ENCODE measurements at regions not wholly inside any gene's neighbourhood (a gene's known extent, or its start where the extent isn't known, plus 50 kb on each side); places are given as distances from the start of the nearest gene placed in this dataset.

GRCh38 chr10:55212051-55212450 lies 411.0 kb upstream of the PCDH15 start:
- H3K4me3 Mint-ChIP-seq, result no peak overlapping the region
- no peaks in the 10 kb centered on the region for H3K9me3 Mint-ChIP-seq
- H3K27ac Mint-ChIP-seq, result no peak overlapping the region
- H3K36me3 Mint-ChIP-seq (ENCODE audit: low read depth), result no peaks in the 10 kb centered on the region
- no peak for TF ChIP-seq CTCF (IDR thresholded peaks at IDR 0.05; ENCODE audit: unreplicated experiment in 3 of 3)
- H3K27me3 Mint-ChIP-seq (ENCODE audit: low read depth), result no peaks in the 10 kb centered on the region
- H3K4me1 Mint-ChIP-seq, result no peaks in the 10 kb centered on the region

GRCh38 chr10:55203874-55204273 lies 402.8 kb upstream of the PCDH15 start:
- Mint-ChIP-seq H3K4me1 (no peaks in the 10 kb centered on the region), H3K9me3 (peaks cover 2% of the 10 kb centered on the region), H3K27me3 (ENCODE audit: low read depth) (no peaks in the 10 kb centered on the region), H3K27ac (no peak overlapping the region), H3K36me3 (ENCODE audit: low read depth) (no peaks in the 10 kb centered on the region), H3K4me3 (no peak overlapping the region)
- no peak for TF ChIP-seq CTCF (IDR thresholded peaks at IDR 0.05; ENCODE audit: unreplicated experiment in 3 of 3)

- no peaks in the 10 kb centered on the region for H3K36me3 Mint-ChIP-seq (ENCODE audit: low read depth)
- no peak for TF ChIP-seq CTCF (IDR thresholded peaks at IDR 0.05; ENCODE audit: unreplicated experiment in 3 of 3)
- no peaks in the 10 kb centered on the region for H3K27me3 Mint-ChIP-seq (ENCODE audit: low read depth)
- H3K4me1 Mint-ChIP-seq, result no peaks in the 10 kb centered on the region
- no peak overlapping the region for H3K27ac Mint-ChIP-seq
- H3K9me3 Mint-ChIP-seq, result peaks cover 2% of the 10 kb centered on the region
- H3K4me3 Mint-ChIP-seq, result no peak overlapping the region
Measured at GRCh38 chr10:55203319-55203718, 402.3 kb upstream of the PCDH15 start.

- no peak for TF ChIP-seq CTCF (IDR thresholded peaks at IDR 0.05; ENCODE audit: unreplicated experiment in 3 of 3)
- H3K4me1 Mint-ChIP-seq, result no peaks in the 10 kb centered on the region
Measured at GRCh38 chr10:55200020-55200419, 399.0 kb upstream of the PCDH15 start.

GRCh38 chr10:55191236-55191860 lies 390.3 kb upstream of the PCDH15 start:
- TF ChIP-seq CTCF (IDR thresholded peaks at IDR 0.05; ENCODE audit: unreplicated experiment in 3 of 3), result no peak
- Mint-ChIP-seq H3K9me3 (no peaks in the 10 kb centered on the region), H3K4me1 (no peaks in the 10 kb centered on the region), H3K4me3 (no peak overlapping the region), H3K27ac (no peak overlapping the region), H3K36me3 (ENCODE audit: low read depth) (no peaks in the 10 kb centered on the region), H3K27me3 (ENCODE audit: low read depth) (no peaks in the 10 kb centered on the region)

More at GRCh38 chr10:55200020-55200419, 399.0 kb upstream of the PCDH15 start:
- H3K9me3 Mint-ChIP-seq, result peaks cover 2% of the 10 kb centered on the region
- no peak overlapping the region for H3K4me3 Mint-ChIP-seq
- H3K27ac Mint-ChIP-seq, result no peak overlapping the region
- no peaks in the 10 kb centered on the region for H3K27me3 Mint-ChIP-seq (ENCODE audit: low read depth)
- H3K36me3 Mint-ChIP-seq (ENCODE audit: low read depth), result no peaks in the 10 kb centered on the region

- Mint-ChIP-seq H3K9me3 (no peaks in the 10 kb centered on the region), H3K4me3 (no peak overlapping the region), H3K27me3 (ENCODE audit: low read depth) (no peaks in the 10 kb centered on the region), H3K36me3 (ENCODE audit: low read depth) (no peaks in the 10 kb centered on the region), H3K27ac (no peak overlapping the region), H3K4me1 (no peaks in the 10 kb centered on the region)
- no peak for TF ChIP-seq CTCF (IDR thresholded peaks at IDR 0.05; ENCODE audit: unreplicated experiment in 3 of 3)
Measured at GRCh38 chr10:55183993-55184392, 383.0 kb upstream of the PCDH15 start.

Data from nephron (organoid).